Mucosa of descending colon (tissue), 3 donors: ENCODE measurements at regions not wholly inside any gene's neighbourhood (a gene's known extent, or its start where the extent isn't known, plus 50 kb on each side); places are given as distances from the start of the nearest gene placed in this dataset.

Experiments
- ATAC-seq: fragments of 200-7000 bp; cut with Tn5 transposase; one replicate; pipeline ENCODE4 v1.9.1; 2020; ENCODE audit warnings: mild to moderate bottlenecking, moderate library complexity
- DNase-seq, 3 donors: peaks; one replicate each; pipeline ENCODE4 v3.0.0-alpha.2; 2020
- H3K36me3 ChIP-seq: fragments of 200-600 bp; one replicate; pipeline ENCODE4 v1.8.0; 2021; ENCODE audit warnings: low read depth, mild to moderate bottlenecking
- H3K4me1 ChIP-seq: fragments of 200-600 bp; one replicate; pipeline ENCODE4 v1.8.0; 2021; ENCODE audit warnings: low read depth, mild to moderate bottlenecking
- H3K4me3 ChIP-seq: fragments of 200-600 bp; one replicate; pipeline ENCODE4 v1.8.0; 2021; ENCODE audit warnings: mild to moderate bottlenecking
- H3K9me3 ChIP-seq: fragments of 200-600 bp; one replicate; pipeline ENCODE4 v1.8.0; 2021; ENCODE audit warnings: mild to moderate bottlenecking
- CTCF ChIP-seq: fragments of 200-600 bp; IDR thresholded peaks from one replicate; pipeline ENCODE4 v1.8.0; 2022; ENCODE audit warnings: antibody characterized with exemption, mild to moderate bottlenecking
- intact Hi-C, 2 donors: fragments of 100-400 bp; cut with DNase I in 1 of 2; cut with micrococcal nuclease in 1 of 2; formaldehyde crosslinking; loops; one replicate each; pipeline versions ENCODE4 v1.11.0 to v1.11.1; 2022; cut with DNase I, micrococcal nuclease
- donor health status: DM: no; HTN: no; CAD: no; lungs with moderate emphysema.
- donor health status: DM: no; HTN: no; CAD: no.
- donor health status: DM: no; HTN: yes; CAD: no.

DNA sequence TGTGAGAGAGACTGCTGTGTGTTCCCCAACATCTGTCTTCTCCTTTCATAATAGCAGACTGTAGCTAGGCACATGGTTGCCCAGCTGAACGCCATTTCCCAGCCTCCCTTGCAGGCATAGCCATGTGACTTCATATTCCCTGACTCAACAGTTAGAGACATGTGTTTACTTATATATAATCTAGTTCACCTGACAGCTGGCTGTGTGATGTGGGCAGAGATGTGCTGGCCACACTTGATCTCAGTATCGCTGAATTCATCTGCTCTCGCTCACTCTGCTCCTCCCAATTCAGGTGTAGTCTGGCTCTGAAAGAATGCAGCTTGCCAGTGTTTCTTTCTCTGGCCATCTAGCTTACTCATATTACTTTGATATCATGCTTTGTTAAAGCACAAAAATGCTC is 52.3 kb upstream of the SEC11C start:
- intact Hi-C loops, result no loop called here
- DNase-seq (no peak), ATAC-seq (peak; percentile 18)
- Histone ChIP-seq H3K4me1 (no peaks in the 10 kb centered on the region), H3K4me3 (no peak overlapping the region), H3K9me3 (no peaks in the 10 kb centered on the region), H3K36me3 (no peaks in the 10 kb centered on the region)
- no peak for TF ChIP-seq CTCF
